ENCODE measurements at regions not wholly inside any gene's neighbourhood (a gene's known extent, or its start where the extent isn't known, plus 50 kb on each side); places are given as distances from the start of the nearest gene placed in this dataset.
"Not testable (repeated sequence)": the region's sequence is repeated elsewhere in the genome, so short reads cannot be mapped to it uniquely, and the experiment has no call there.

GRCh38 chr13:44312131-44312530 lies 61.5 kb upstream of the SERP2 start:
- Mint-ChIP-seq H3K9me3 (no peaks in the 10 kb centered on the region), H3K36me3 (no peaks in the 10 kb centered on the region), H3K4me3 (no peak overlapping the region), H3K27me3 (ENCODE audit: low read depth in 2 of 2) (peaks cover 4 to 11% of the 10 kb centered on the region in 2 donors), H3K4me1 (no peaks in the 10 kb centered on the region), H3K27ac (no peak overlapping the region)
- intact Hi-C loops (cut with micrococcal nuclease), result no loop called here
- DNase-seq, result no peak
- TF ChIP-seq CTCF (IDR thresholded peaks at IDR 0.05), result no peak
- Histone ChIP-seq H3K9me3 (ENCODE audit: control insufficient read depth, insufficient read depth, low read length) (no peaks in the 10 kb centered on the region), H3K36me3 (ENCODE audit: control insufficient read depth, insufficient read depth, low read length) (no peaks in the 10 kb centered on the region), H3K4me3 (ENCODE audit: low read length) (no peak overlapping the region), H3K4me1 (ENCODE audit: control insufficient read depth, insufficient read depth, low read length) (no peaks in the 10 kb centered on the region), H3K27me3 (ENCODE audit: control insufficient read depth, insufficient read depth, low read length) (peaks cover 2% of the 10 kb centered on the region), H3K27ac (ENCODE audit: low read length) (no peak overlapping the region)
- no peak for ATAC-seq
- WGBS (ENCODE audit: insufficient coverage), result 97% methylated on average over 3 of the region's 3 CpGs

GRCh38 chr13:44312834-44313551 lies 60.6 kb upstream of the SERP2 start:
- intact Hi-C loops (cut with micrococcal nuclease), result no loop called here
- no peak for ATAC-seq
- no peak for TF ChIP-seq CTCF (IDR thresholded peaks at IDR 0.05)

GRCh38 chr13:44313674-44314073 lies 60.0 kb upstream of the SERP2 start:
- H3K9me3 ChIP-seq (ENCODE audit: control insufficient read depth, insufficient read depth, low read length), result no peaks in the 10 kb centered on the region
- Mint-ChIP-seq H3K4me1 (no peaks in the 10 kb centered on the region), H3K27me3 (ENCODE audit: low read depth in 2 of 2) (peaks cover 8 to 11% of the 10 kb centered on the region in 2 donors), H3K27ac (no peak overlapping the region), H3K36me3 (no peaks in the 10 kb centered on the region), H3K4me3 (no peak overlapping the region), H3K9me3 (no peaks in the 10 kb centered on the region)
- H3K4me1 ChIP-seq (ENCODE audit: control insufficient read depth, insufficient read depth, low read length), result no peaks in the 10 kb centered on the region
- no peaks in the 10 kb centered on the region for H3K36me3 ChIP-seq (ENCODE audit: control insufficient read depth, insufficient read depth, low read length)
- WGBS (ENCODE audit: insufficient coverage), result 54% methylated on average over 2 of the region's 2 CpGs
- DNase-seq, result no peak
- ATAC-seq, result no peak
- intact Hi-C loops (cut with micrococcal nuclease), result no loop called here
- H3K27me3 ChIP-seq (ENCODE audit: control insufficient read depth, insufficient read depth, low read length), result peaks cover 2% of the 10 kb centered on the region
- no peak for TF ChIP-seq CTCF (IDR thresholded peaks at IDR 0.05)
- no peak overlapping the region for H3K4me3 ChIP-seq (ENCODE audit: low read length)
- no peak overlapping the region for H3K27ac ChIP-seq (ENCODE audit: low read length)

More at GRCh38 chr13:44312834-44313551, 60.6 kb upstream of the SERP2 start:
- Mint-ChIP-seq H3K4me1 (no peaks in the 10 kb centered on the region), H3K36me3 (no peaks in the 10 kb centered on the region), H3K9me3 (no peaks in the 10 kb centered on the region), H3K27ac (no peak overlapping the region), H3K27me3 (ENCODE audit: low read depth in 2 of 2) (peaks cover 8 to 11% of the 10 kb centered on the region in 2 donors), H3K4me3 (no peak overlapping the region)
- Histone ChIP-seq H3K9me3 (ENCODE audit: control insufficient read depth, insufficient read depth, low read length) (no peaks in the 10 kb centered on the region), H3K36me3 (ENCODE audit: control insufficient read depth, insufficient read depth, low read length) (no peaks in the 10 kb centered on the region), H3K4me3 (ENCODE audit: low read length) (no peak overlapping the region), H3K4me1 (ENCODE audit: control insufficient read depth, insufficient read depth, low read length) (no peaks in the 10 kb centered on the region), H3K27ac (ENCODE audit: low read length) (no peak overlapping the region), H3K27me3 (ENCODE audit: control insufficient read depth, insufficient read depth, low read length) (peaks cover 2% of the 10 kb centered on the region)
- no peak for DNase-seq
- WGBS (ENCODE audit: insufficient coverage), result 66% methylated on average over 2 of the region's 2 CpGs

- H3K27me3 ChIP-seq (ENCODE audit: control insufficient read depth, insufficient read depth, low read length); H3K27ac Mint-ChIP-seq; H3K4me3 Mint-ChIP-seq; H3K36me3 ChIP-seq (ENCODE audit: control insufficient read depth, insufficient read depth, low read length); H3K36me3 Mint-ChIP-seq; H3K4me1 Mint-ChIP-seq; DNase-seq; H3K9me3 Mint-ChIP-seq; intact Hi-C loops (cut with micrococcal nuclease); H3K4me3 ChIP-seq (ENCODE audit: low read length); H3K27ac ChIP-seq (ENCODE audit: low read length); ATAC-seq; H3K4me1 ChIP-seq (ENCODE audit: control insufficient read depth, insufficient read depth, low read length); H3K9me3 ChIP-seq (ENCODE audit: control insufficient read depth, insufficient read depth, low read length): not testable (repeated sequence)
- peaks cover 8 to 11% of the 10 kb centered on the region in 2 donors for H3K27me3 Mint-ChIP-seq (ENCODE audit: low read depth in 2 of 2)
- 71% methylated on average over 4 of the region's 4 CpGs for WGBS (ENCODE audit: insufficient coverage)
These were observed 59.5 kb upstream of the SERP2 start for GRCh38 chr13:44314160-44314559.
